Retina (tissue), 1 donor: ENCODE measurements at regions not wholly inside any gene's neighbourhood (a gene's known extent, or its start where the extent isn't known, plus 50 kb on each side); places are given as distances from the start of the nearest gene placed in this dataset.
"Not testable (repeated sequence)": the region's sequence is repeated elsewhere in the genome, so short reads cannot be mapped to it uniquely, and the experiment has no call there.

Experiments used
- DNase-seq: peaks from one replicate; pipeline ENCODE4 v3.0.0-alpha.2; 2016

GRCh38 chr6:10343320-10343719, 71.6 kb downstream of the TFAP2A start:
- DNase-seq, result no peak

GRCh38 chr6:10341605-10342004, 73.3 kb downstream of the TFAP2A start:
- DNase-seq, result no peak

- no peak for DNase-seq
Measured at GRCh38 chr6:10338151-10338550, 76.7 kb downstream of the TFAP2A start.

- DNase-seq, result not testable (repeated sequence)
Measured at GRCh38 chr6:10337376-10337775, 77.5 kb downstream of the TFAP2A start.

- DNase-seq, result no peak
Measured at GRCh38 chr6:10332111-10332510, 82.8 kb downstream of the TFAP2A start.

GRCh38 chr6:10331334-10331968, 83.4 kb downstream of the TFAP2A start:
- DNase-seq, result no peak

- no peak for DNase-seq
Measured at GRCh38 chr6:10330515-10330914, 84.4 kb downstream of the TFAP2A start.

GRCh38 chr6:10323018-10323417, 91.9 kb downstream of the TFAP2A start:
- DNase-seq, result no peak

GRCh38 chr6:10320291-10320690, 94.6 kb downstream of the TFAP2A start:
- no peak for DNase-seq

GRCh38 chr6:10316373-10316721, 98.5 kb downstream of the TFAP2A start:
- DNase-seq, result peak; percentile 38

GRCh38 chr6:10315658-10316372, 99.1 kb downstream of the TFAP2A start:
- no peak for DNase-seq

GRCh38 chr6:10315034-10315433, 99.8 kb downstream of the TFAP2A start:
- DNase-seq, result peak; percentile 50

- DNase-seq, result no peak
Measured at GRCh38 chr6:10314163-10314955, 100.5 kb downstream of the TFAP2A start.

GRCh38 chr6:10313799-10314162, 101.1 kb downstream of the TFAP2A start:
- DNase-seq, result no peak

GRCh38 chr6:10312445-10312844, 102.4 kb downstream of the TFAP2A start:
- no peak for DNase-seq

GRCh38 chr6:10311546-10312405, 103.1 kb downstream of the TFAP2A start:
- not testable (repeated sequence) for DNase-seq

- DNase-seq, result peak; percentile 6
Measured at GRCh38 chr6:10310826-10311225, 104.0 kb downstream of the TFAP2A start.

GRCh38 chr6:10310330-10310653, 104.6 kb downstream of the TFAP2A start:
- DNase-seq, result peak; percentile 14

GRCh38 chr6:10309457-10310329, 105.2 kb downstream of the TFAP2A start:
- peak; percentile 4 for DNase-seq

GRCh38 chr6:10307476-10307875, 107.4 kb downstream of the TFAP2A start:
- no peak for DNase-seq

GRCh38 chr6:10307028-10307427, 107.8 kb downstream of the TFAP2A start:
- DNase-seq, result no peak

GRCh38 chr6:10305790-10306415, 109.0 kb downstream of the TFAP2A start:
- no peak for DNase-seq
